Neural crest cell (in vitro differentiated cells): ENCODE measurements at regions not wholly inside any gene's neighbourhood (a gene's known extent, or its start where the extent isn't known, plus 50 kb on each side); places are given as distances from the start of the nearest gene placed in this dataset.

ENCODE experiments used
- DNase-seq: peaks from one replicate; pipeline ENCODE4 v3.0.0; 2021; ENCODE audit warnings: low read depth, mixed read lengths, low spot score
- H3K27ac Mint-ChIP-seq: one replicate; pipeline ENCODE4 v1.8.0; 2021; ENCODE audit warnings: mild to moderate bottlenecking, mixed read lengths; ENCODE audit not compliant: unreplicated experiment
- H3K27me3 Mint-ChIP-seq: 2 replicates; pipeline ENCODE4 v1.8.0; 2021; ENCODE audit warnings: low read depth, mild to moderate bottlenecking, mixed read lengths
- H3K36me3 Mint-ChIP-seq: 2 replicates; pipeline ENCODE4 v1.8.0; 2021; ENCODE audit warnings: low read depth, mild to moderate bottlenecking, mixed read lengths
- H3K4me1 Mint-ChIP-seq: 2 replicates; pipeline ENCODE4 v1.8.0; 2021; ENCODE audit warnings: mixed read lengths
- H3K4me3 Mint-ChIP-seq: one replicate; pipeline ENCODE4 v1.8.0; 2021; ENCODE audit warnings: mild to moderate bottlenecking, mixed read lengths
- H3K9me3 Mint-ChIP-seq: 2 replicates; pipeline ENCODE4 v1.8.0; 2021; ENCODE audit warnings: mixed read lengths
- TF ChIP-seq, protein P1 (sequence below): fragments of 200-600 bp; sonication (generic); conservative IDR thresholded peaks from 2 replicates; pipeline ENCODE4 v1.5.0; 2021; ENCODE audit warnings: antibody characterized with exemption, mild to moderate bottlenecking

DNA sequence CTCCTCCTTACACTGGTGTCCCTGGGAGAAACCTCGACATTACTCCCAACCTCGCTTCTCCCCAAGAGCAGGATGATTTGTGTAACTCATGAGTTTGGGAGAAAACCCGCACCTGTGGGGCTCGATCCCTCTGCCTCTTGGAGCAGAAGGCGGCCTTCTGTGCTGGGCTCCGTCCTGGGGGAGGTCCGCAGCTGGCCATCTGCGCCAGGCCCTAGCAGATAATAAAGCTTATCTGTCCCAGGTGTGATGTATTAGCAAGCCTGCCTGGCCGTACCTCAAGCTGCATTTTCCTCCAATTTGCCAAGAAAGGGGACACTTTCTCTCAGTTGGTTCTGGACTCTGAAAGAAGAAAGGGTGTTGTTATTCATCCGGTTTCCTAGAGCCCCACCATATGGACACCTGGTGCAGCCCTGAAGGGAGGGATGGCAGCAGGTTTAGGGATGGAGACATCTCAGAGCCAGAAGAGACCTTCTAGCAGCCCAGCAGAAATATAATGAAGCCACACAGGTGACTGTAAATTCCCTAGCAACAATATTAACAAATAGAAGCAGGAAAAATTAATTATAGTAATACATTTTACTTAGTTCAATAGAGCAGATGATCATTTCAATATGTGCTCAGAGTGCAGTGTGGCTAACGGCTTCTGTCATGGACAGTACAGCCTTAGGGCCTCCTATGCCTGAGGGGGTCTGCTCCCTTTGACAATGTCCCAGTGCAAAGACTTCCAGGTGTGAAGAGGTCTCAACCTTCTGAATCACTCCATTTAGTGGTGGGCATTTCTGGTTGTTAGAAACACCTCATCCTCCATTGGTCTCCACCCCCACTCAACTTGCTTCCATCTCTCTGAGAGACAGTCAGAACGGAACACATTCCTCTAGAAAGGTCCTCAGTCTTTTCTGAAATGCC lies 94.8 kb downstream of the CPN2 start:
- Mint-ChIP-seq H3K4me1 (peaks cover 26% of the 10 kb centered on the region), H3K9me3 (peaks cover 3% of the 10 kb centered on the region), H3K27me3 (peaks cover 5% of the 10 kb centered on the region), H3K4me3 (no peak overlapping the region), H3K36me3 (no peaks in the 10 kb centered on the region), H3K27ac (no peak overlapping the region)
- no peak for DNase-seq
- TF ChIP-seq, protein P1, sequence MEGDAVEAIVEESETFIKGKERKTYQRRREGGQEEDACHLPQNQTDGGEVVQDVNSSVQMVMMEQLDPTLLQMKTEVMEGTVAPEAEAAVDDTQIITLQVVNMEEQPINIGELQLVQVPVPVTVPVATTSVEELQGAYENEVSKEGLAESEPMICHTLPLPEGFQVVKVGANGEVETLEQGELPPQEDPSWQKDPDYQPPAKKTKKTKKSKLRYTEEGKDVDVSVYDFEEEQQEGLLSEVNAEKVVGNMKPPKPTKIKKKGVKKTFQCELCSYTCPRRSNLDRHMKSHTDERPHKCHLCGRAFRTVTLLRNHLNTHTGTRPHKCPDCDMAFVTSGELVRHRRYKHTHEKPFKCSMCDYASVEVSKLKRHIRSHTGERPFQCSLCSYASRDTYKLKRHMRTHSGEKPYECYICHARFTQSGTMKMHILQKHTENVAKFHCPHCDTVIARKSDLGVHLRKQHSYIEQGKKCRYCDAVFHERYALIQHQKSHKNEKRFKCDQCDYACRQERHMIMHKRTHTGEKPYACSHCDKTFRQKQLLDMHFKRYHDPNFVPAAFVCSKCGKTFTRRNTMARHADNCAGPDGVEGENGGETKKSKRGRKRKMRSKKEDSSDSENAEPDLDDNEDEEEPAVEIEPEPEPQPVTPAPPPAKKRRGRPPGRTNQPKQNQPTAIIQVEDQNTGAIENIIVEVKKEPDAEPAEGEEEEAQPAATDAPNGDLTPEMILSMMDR: no peak

DNA sequence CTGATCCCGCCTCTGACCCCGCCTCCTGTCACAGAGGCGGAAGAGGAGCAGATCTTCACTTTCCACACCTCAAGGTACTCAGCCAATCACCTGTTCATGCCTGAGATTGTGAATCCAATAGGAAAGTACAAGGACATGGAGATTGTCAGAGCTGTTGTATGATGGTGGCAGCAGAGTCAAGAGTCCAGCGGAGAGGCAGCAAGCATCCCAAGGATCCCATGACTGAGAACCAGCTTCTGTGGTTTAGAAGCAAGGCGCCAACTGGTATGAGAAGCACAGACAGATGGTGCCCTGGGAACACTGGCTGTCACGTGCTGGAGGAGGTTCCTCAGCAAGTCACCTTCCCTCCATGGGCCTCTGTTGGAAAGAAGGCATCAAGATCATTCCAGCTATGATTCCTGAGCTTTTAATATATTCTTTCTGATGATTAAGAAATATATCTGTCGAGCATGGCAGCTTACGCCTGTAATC lies 93.9 kb downstream of the CPN2 start:
- no peak overlapping the region for H3K4me3 Mint-ChIP-seq
- TF ChIP-seq, protein P1: no peak
- peaks cover 5% of the 10 kb centered on the region for H3K27me3 Mint-ChIP-seq
- DNase-seq: no peak
- H3K9me3 Mint-ChIP-seq: peaks cover 3% of the 10 kb centered on the region
- no peaks in the 10 kb centered on the region for H3K36me3 Mint-ChIP-seq
- peaks cover 19% of the 10 kb centered on the region for H3K4me1 Mint-ChIP-seq
- no peak overlapping the region for H3K27ac Mint-ChIP-seq

DNA sequence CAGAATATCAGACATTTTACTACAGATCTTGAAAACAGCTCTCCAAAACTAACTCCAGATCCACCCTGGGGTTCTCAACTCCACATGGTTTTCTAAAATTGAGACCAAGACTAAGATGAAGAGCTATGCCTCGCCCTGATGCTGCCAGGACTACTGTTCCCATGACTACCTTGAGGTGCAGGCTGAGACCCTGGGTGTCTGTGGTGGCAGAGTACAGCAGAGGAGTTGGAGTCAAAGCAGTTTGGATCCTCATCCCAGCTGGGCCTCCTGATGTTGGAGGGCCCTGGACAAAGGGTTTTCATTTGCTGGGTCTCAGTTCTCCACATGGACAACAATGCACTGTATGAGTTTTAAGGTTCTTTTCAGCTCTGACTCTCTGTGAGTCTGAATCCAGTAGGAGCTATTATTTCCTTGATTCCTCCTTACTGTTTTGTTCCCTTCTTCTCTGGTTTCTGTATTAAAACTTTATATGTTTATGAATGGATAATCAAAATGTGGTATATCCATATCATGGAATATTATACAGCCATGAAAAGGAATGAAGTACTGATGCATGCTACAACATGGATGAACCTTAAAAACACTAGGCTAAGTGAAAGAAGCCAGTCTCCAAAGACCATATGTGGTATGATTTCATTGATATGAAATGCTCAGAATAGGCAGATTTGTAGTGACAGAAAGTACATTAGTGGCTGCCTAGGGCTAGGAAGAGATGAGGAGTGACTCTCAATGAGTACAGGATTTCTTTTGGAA lies 93.0 kb downstream of the CPN2 start:
- H3K27me3 Mint-ChIP-seq: peaks cover 2% of the 10 kb centered on the region
- H3K4me1 Mint-ChIP-seq: peaks cover 18% of the 10 kb centered on the region
- no peak overlapping the region for H3K4me3 Mint-ChIP-seq
- H3K27ac Mint-ChIP-seq: no peak overlapping the region
- DNase-seq: no peak
- H3K9me3 Mint-ChIP-seq: peaks cover 3% of the 10 kb centered on the region
- TF ChIP-seq, protein P1: no peak
- H3K36me3 Mint-ChIP-seq: no peaks in the 10 kb centered on the region

DNA sequence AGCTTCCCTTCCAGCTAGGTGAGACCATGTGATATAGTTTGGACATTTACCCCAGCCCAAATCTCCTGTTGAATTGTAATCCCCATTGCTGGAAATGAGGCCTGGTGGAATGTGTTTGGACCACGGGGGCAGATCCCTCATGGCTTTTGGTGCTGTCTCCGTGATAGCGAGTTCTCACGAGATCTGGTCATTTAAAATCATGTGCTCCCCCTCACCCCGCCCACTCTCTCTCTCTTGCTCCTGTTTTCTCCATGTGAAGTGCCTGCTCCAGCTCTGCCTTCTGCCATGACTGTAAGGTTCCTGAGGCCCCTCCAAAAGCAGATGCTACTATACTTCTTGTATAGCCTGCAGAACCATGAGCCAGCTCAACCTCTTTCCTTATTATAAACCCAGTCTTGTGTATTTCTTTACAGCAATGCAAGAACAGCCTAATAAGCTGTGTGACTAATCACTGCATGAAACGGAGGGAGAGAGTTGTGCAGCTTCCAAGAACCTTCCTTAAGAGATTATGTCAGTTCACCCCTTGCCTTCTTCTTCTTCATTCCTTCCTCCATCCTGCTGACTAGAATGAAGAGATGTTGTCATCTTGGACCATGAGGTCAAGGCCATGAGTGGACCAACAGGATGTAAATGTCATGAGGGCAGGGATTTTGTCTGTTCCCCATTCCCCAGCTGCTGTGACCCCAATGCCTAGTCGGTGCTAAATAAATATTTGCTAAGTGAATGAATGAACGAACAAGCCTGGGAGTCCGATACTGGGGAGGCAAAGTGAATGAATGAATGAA lies 91.0 kb downstream of the CPN2 start:
- H3K4me1 Mint-ChIP-seq: peaks cover 28% of the 10 kb centered on the region
- no peak overlapping the region for H3K27ac Mint-ChIP-seq
- peaks cover 3% of the 10 kb centered on the region for H3K9me3 Mint-ChIP-seq
- no peak for DNase-seq
- peaks cover 2% of the 10 kb centered on the region for H3K27me3 Mint-ChIP-seq
- no peak overlapping the region for H3K4me3 Mint-ChIP-seq
- TF ChIP-seq, protein P1: no peak
- H3K36me3 Mint-ChIP-seq: no peaks in the 10 kb centered on the region

DNA sequence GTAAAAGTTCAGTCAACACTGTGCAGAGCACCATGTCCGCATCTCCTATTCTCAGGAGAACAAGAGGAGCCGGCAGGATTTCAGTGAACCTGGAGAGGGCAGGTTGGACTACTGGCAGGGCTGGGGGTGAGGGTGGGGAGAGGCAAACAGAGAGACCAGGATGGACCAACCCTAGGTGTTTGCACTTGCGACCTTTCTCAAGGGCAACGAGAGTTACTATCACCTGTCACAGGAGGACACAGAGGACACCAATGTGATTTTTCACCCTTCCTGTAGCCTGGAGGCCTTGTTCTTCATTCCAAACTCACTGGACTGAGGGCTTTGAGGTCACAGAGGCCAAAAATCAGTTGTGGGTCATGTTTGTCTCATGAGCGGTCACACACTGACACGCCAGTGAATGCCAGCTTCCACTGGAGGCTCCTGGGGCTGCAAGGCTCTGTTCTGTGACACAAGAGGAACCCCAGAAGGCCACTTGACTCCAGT lies 89.5 kb downstream of the CPN2 start:
- Mint-ChIP-seq H3K9me3 (peaks cover 3% of the 10 kb centered on the region), H3K4me3 (no peak overlapping the region), H3K27ac (no peak overlapping the region), H3K4me1 (peaks cover 36% of the 10 kb centered on the region), H3K36me3 (no peaks in the 10 kb centered on the region), H3K27me3 (peaks cover 5% of the 10 kb centered on the region)
- TF ChIP-seq, protein P1: no peak
- DNase-seq: no peak
